Nephron (organoid): ENCODE measurements at regions not wholly inside any gene's neighbourhood (a gene's known extent, or its start where the extent isn't known, plus 50 kb on each side); places are given as distances from the start of the nearest gene placed in this dataset.
"Not testable (repeated sequence)": the region's sequence is repeated elsewhere in the genome, so short reads cannot be mapped to it uniquely, and the experiment has no call there.

Experiments
- H3K27ac Mint-ChIP-seq, 3 experiments: 2 replicates each; pipeline ENCODE4 v1.8.0; 2020; ENCODE audit warnings: mixed read lengths in 3 of 3, mild to moderate bottlenecking in 2 of 3, moderate library complexity in 1 of 3
- H3K27me3 Mint-ChIP-seq: 2 replicates; pipeline ENCODE4 v1.8.0; 2021; ENCODE audit warnings: low read depth, mild to moderate bottlenecking, moderate library complexity, mixed read lengths
- H3K36me3 Mint-ChIP-seq: 2 replicates; pipeline ENCODE4 v1.8.0; 2020; ENCODE audit warnings: low read depth, mixed read lengths
- H3K4me1 Mint-ChIP-seq: 2 replicates; pipeline ENCODE4 v1.8.0; 2020; ENCODE audit warnings: mixed read lengths
- H3K4me3 Mint-ChIP-seq, 3 experiments: 2 replicates each; pipeline ENCODE4 v1.8.0; 2020; ENCODE audit warnings: mild to moderate bottlenecking in 3 of 3, mixed read lengths in 3 of 3, moderate library complexity in 2 of 3
- H3K9me3 Mint-ChIP-seq: 2 replicates; pipeline ENCODE4 v1.8.0; 2020; ENCODE audit warnings: mixed read lengths
- TF ChIP-seq, protein P1 (sequence below), 3 experiments: fragments of 200-600 bp; sonication (generic); IDR thresholded peaks; one replicate each; pipeline ENCODE4 v1.5.0; 2021; ENCODE audit warnings: antibody characterized with exemption in 3 of 3; ENCODE audit not compliant: unreplicated experiment in 3 of 3

DNA sequence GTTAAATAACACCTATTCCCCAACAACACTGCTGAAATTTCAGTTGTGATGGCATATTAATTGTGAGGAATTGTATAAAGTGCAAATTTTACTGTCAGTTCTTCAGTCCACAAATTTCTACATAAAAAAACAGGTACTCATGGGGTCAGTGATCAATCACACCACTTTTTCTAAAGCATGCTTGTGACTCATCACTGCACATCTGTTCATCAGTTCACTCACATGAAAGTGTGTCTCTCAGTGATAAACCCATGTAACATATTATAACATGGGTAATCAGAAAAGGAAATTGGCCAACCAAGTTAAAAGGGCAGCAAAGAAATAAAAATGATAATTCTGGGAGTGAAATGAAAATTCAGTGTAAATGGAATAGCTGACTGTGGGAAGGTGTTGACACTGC lies 234.7 kb upstream of the FKBP1C start:
- no peaks in the 10 kb centered on the region for H3K36me3 Mint-ChIP-seq
- TF ChIP-seq, protein P1, sequence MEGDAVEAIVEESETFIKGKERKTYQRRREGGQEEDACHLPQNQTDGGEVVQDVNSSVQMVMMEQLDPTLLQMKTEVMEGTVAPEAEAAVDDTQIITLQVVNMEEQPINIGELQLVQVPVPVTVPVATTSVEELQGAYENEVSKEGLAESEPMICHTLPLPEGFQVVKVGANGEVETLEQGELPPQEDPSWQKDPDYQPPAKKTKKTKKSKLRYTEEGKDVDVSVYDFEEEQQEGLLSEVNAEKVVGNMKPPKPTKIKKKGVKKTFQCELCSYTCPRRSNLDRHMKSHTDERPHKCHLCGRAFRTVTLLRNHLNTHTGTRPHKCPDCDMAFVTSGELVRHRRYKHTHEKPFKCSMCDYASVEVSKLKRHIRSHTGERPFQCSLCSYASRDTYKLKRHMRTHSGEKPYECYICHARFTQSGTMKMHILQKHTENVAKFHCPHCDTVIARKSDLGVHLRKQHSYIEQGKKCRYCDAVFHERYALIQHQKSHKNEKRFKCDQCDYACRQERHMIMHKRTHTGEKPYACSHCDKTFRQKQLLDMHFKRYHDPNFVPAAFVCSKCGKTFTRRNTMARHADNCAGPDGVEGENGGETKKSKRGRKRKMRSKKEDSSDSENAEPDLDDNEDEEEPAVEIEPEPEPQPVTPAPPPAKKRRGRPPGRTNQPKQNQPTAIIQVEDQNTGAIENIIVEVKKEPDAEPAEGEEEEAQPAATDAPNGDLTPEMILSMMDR (IDR thresholded peaks at IDR 0.05; ENCODE audit: unreplicated experiment in 3 of 3): no peak
- H3K27ac Mint-ChIP-seq: peak overlapping the region in 2 of 3 experiments; percentile 11 to 59
- H3K9me3 Mint-ChIP-seq: no peaks in the 10 kb centered on the region
- H3K4me1 Mint-ChIP-seq: peaks cover 7% of the 10 kb centered on the region
- no peak overlapping the region for H3K4me3 Mint-ChIP-seq
- no peaks in the 10 kb centered on the region for H3K27me3 Mint-ChIP-seq

DNA sequence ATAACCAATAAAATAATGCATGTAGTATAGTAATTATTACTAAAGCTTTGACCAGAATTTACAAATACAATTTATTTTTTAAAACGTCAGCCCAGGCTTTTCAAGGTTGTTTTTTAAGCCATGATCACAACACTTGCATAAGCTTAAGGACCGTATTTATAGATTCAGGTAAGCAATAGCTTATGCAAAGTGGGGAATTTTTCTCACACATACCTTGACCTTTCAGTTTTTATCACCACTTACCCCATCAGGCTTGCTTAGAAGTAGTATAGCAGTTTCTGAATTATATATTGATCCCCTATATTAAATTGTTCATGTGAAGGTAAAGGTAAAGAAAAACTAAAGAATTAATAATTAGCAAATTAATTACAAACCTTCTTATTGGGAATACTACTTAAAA lies 232.3 kb upstream of the FKBP1C start:
- H3K4me1 Mint-ChIP-seq: no peaks in the 10 kb centered on the region
- TF ChIP-seq, protein P1 (IDR thresholded peaks at IDR 0.05; ENCODE audit: unreplicated experiment in 3 of 3): no peak
- H3K4me3 Mint-ChIP-seq: no peak overlapping the region

DNA sequence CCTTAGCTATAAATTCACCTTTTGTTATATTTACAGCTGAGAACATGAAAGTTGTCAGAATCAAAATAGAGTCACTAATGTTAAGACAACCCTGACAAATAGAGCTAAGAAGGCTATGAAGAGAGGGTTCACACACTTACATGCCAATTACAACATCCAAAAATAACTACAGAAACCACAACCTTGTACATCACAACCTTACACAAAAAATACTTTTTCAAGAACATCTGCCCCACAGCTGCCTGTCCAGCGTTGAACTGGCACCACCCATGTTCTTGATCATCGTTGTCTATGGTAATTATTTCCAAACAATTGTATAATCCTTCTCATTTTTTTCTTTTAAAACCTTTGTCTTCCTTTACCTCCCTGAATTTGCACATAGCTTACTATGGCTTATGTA lies 231.2 kb upstream of the FKBP1C start:
- no peaks in the 10 kb centered on the region for H3K36me3 Mint-ChIP-seq
- no peaks in the 10 kb centered on the region for H3K4me1 Mint-ChIP-seq
- no peaks in the 10 kb centered on the region for H3K9me3 Mint-ChIP-seq
- H3K4me3 Mint-ChIP-seq: no peak overlapping the region
- no peaks in the 10 kb centered on the region for H3K27me3 Mint-ChIP-seq
- TF ChIP-seq, protein P1 (IDR thresholded peaks at IDR 0.05; ENCODE audit: unreplicated experiment in 3 of 3): no peak
- H3K27ac Mint-ChIP-seq: peak overlapping the region in 1 of 3 experiments; percentile 71

More for the DNA sequence above, 232.3 kb upstream of the FKBP1C start:
- no peaks in the 10 kb centered on the region for H3K36me3 Mint-ChIP-seq
- H3K27ac Mint-ChIP-seq: no peak overlapping the region
- no peaks in the 10 kb centered on the region for H3K27me3 Mint-ChIP-seq
- H3K9me3 Mint-ChIP-seq: no peaks in the 10 kb centered on the region

DNA sequence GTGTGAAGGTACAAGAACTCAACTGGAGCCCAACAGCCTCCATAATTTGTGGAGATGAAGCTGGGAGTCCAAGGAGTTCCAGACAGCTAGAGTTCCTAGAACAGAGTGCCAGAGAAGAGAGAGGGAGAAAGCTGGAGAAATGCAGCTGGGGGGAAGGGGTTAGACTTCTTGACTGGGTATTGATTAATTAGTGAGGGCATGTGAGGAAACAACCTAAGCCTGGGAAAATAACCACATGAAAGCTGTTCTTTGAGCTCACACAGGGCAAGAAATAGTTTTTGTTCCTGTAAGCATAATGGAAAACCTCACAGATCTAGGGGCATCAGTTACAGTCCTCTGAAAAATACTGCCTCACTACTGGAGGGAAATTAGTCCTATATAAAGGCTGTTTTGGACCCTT lies 230.5 kb upstream of the FKBP1C start:
- no peaks in the 10 kb centered on the region for H3K9me3 Mint-ChIP-seq
- H3K4me1 Mint-ChIP-seq: no peaks in the 10 kb centered on the region
- TF ChIP-seq, protein P1 (IDR thresholded peaks at IDR 0.05; ENCODE audit: unreplicated experiment in 3 of 3): no peak
- peak overlapping the region in 1 of 3 experiments; percentile 71 for H3K27ac Mint-ChIP-seq
- H3K36me3 Mint-ChIP-seq: no peaks in the 10 kb centered on the region
- H3K4me3 Mint-ChIP-seq: no peak overlapping the region
- H3K27me3 Mint-ChIP-seq: no peaks in the 10 kb centered on the region

DNA sequence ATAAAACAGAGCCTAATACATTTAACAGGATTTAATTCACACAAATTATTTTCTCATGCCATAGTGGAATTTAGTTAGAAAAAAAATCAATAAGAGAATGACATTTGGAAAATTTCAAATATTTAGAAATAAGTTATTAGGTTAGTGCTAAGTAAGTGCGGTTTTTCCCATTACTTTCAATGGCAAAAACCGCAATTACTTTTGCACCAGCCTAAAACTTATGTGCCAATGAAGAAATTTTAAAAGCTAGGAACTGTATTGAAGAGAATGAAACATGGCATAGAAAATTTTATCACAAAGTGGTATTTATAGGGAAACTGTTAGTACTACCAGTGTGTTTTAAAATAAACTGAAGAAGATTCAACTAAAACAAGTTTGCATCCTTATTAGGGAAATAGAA lies 228.3 kb upstream of the FKBP1C start:
- Mint-ChIP-seq H3K27me3 (no peaks in the 10 kb centered on the region), H3K36me3 (no peaks in the 10 kb centered on the region), H3K9me3 (no peaks in the 10 kb centered on the region), H3K27ac (no peak overlapping the region), H3K4me3 (no peak overlapping the region), H3K4me1 (no peaks in the 10 kb centered on the region)
- TF ChIP-seq, protein P1 (IDR thresholded peaks at IDR 0.05; ENCODE audit: unreplicated experiment in 3 of 3): no peak

DNA sequence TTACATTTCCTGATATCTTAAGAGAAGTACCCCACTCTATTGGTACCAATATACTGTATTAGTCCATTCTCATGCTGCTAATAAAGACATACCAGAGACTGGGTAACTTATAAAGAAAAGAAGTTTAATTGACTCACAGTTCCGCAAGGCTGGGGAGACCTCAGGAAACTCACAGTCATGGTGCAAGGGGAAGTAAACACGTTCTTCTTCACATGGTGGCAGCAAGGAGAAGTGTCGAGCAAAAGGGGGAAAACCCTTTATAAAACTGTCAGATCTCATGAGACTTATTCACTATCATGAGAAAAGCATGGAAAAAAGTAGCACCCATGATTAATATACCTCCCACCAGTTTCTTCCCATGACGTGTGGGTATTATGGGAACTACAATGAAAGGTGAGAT lies 219.6 kb upstream of the FKBP1C start:
- not testable (repeated sequence) for H3K9me3 Mint-ChIP-seq, H3K27me3 Mint-ChIP-seq, H3K4me1 Mint-ChIP-seq, H3K36me3 Mint-ChIP-seq, H3K4me3 Mint-ChIP-seq
- peak overlapping the region in 1 of 3 experiments; percentile 65 for H3K27ac Mint-ChIP-seq
